Ascending aorta (tissue), 2 donors: ENCODE measurements at regions not wholly inside any gene's neighbourhood (a gene's known extent, or its start where the extent isn't known, plus 50 kb on each side); places are given as distances from the start of the nearest gene placed in this dataset.

ENCODE experiments used
- DNase-seq, 2 donors: peaks; one replicate each; pipeline ENCODE4 v3.0.0-alpha.2; 2019; ENCODE audit warnings: low spot score in 2 of 2
- H3K27ac ChIP-seq, 2 donors: fragments of 200-600 bp; sonication (generic); one replicate each; pipeline ENCODE4 v1.5.1; 2016 to 2017; ENCODE audit warnings: mild to moderate bottlenecking in 1 of 2
- H3K27me3 ChIP-seq: fragments of 200-600 bp; sonication (generic); one replicate; pipeline ENCODE4 v1.5.1; 2017
- H3K36me3 ChIP-seq, 2 donors: fragments of 200-600 bp; sonication (generic); one replicate each; pipeline ENCODE4 v1.5.1; 2016
- H3K4me1 ChIP-seq, 2 donors: fragments of 200-600 bp; sonication (generic); one replicate each; pipeline ENCODE4 v1.5.1; 2016 to 2017; ENCODE audit warnings: mild to moderate bottlenecking in 1 of 2
- H3K4me3 ChIP-seq, 2 donors: fragments of 200-600 bp; sonication (generic); one replicate each; pipeline ENCODE4 v1.5.1; 2016 to 2017; ENCODE audit warnings: mild to moderate bottlenecking in 1 of 2
- H3K9me3 ChIP-seq, 2 donors: fragments of 200-600 bp; sonication (generic); one replicate each; pipeline ENCODE4 v1.5.1; 2016
- CTCF ChIP-seq, 3 experiments: fragments of 200-600 bp in 2 of 3; fragments of 450-650 bp in 1 of 3; sonication (generic) in 2 of 3; IDR thresholded peaks; one replicate each; pipeline ENCODE4 v1.5.1; 2016 to 2019; ENCODE audit warnings: antibody characterized with exemption in 3 of 3, mild to moderate bottlenecking in 1 of 3, moderate library complexity in 1 of 3
- intact Hi-C: fragments of 100-400 bp; cut with DNase I; formaldehyde crosslinking; loops from one replicate; pipeline ENCODE4 v1.15.1; 2023

GRCh38 chr4:180285796-180286195 is 1957.4 kb upstream of the TENM3 start:
- Histone ChIP-seq H3K4me3 (no peak overlapping the region), H3K4me1 (no peaks in the 10 kb centered on the region), H3K36me3 (no peaks in the 10 kb centered on the region), H3K9me3 (no peaks in the 10 kb centered on the region), H3K27me3 (no peaks in the 10 kb centered on the region), H3K27ac (no peak overlapping the region)
- TF ChIP-seq CTCF (IDR thresholded peaks at IDR 0.05) = no peak
- intact Hi-C loops = no loop called here
- no peak for DNase-seq

GRCh38 chr4:180292339-180292738 is 1950.9 kb upstream of the TENM3 start:
- intact Hi-C loops = no loop called here
- TF ChIP-seq CTCF (IDR thresholded peaks at IDR 0.05) = no peak

GRCh38 chr4:180296036-180296599 is 1947.1 kb upstream of the TENM3 start:
- Histone ChIP-seq H3K27ac (no peak overlapping the region), H3K9me3 (no peaks in the 10 kb centered on the region), H3K4me1 (no peaks in the 10 kb centered on the region), H3K27me3 (no peaks in the 10 kb centered on the region), H3K4me3 (no peak overlapping the region), H3K36me3 (no peaks in the 10 kb centered on the region)
- intact Hi-C loops = no loop called here
- TF ChIP-seq CTCF (IDR thresholded peaks at IDR 0.05) = no peak
- DNase-seq = no peak

More at GRCh38 chr4:180292339-180292738, 1950.9 kb upstream of the TENM3 start:
- no peak for DNase-seq
- Histone ChIP-seq H3K4me1 (no peaks in the 10 kb centered on the region), H3K4me3 (no peak overlapping the region), H3K36me3 (no peaks in the 10 kb centered on the region), H3K9me3 (no peaks in the 10 kb centered on the region), H3K27ac (no peak overlapping the region), H3K27me3 (no peaks in the 10 kb centered on the region)

- intact Hi-C loops = no loop called here
- H3K4me1 ChIP-seq = no peaks in the 10 kb centered on the region
- DNase-seq = no peak
- no peaks in the 10 kb centered on the region for H3K9me3 ChIP-seq
- H3K36me3 ChIP-seq = no peaks in the 10 kb centered on the region
- H3K27me3 ChIP-seq = no peaks in the 10 kb centered on the region
- H3K4me3 ChIP-seq = no peak overlapping the region
- no peak for TF ChIP-seq CTCF (IDR thresholded peaks at IDR 0.05)
- H3K27ac ChIP-seq = no peak overlapping the region
These were observed 1938.9 kb upstream of the TENM3 start for GRCh38 chr4:180304321-180304720.

- no peak for TF ChIP-seq CTCF (IDR thresholded peaks at IDR 0.05)
- Histone ChIP-seq H3K4me3 (no peak overlapping the region), H3K27me3 (no peaks in the 10 kb centered on the region), H3K4me1 (no peaks in the 10 kb centered on the region), H3K27ac (no peak overlapping the region), H3K9me3 (no peaks in the 10 kb centered on the region), H3K36me3 (no peaks in the 10 kb centered on the region)
- DNase-seq = no peak
- intact Hi-C loops = no loop called here
These were observed 1932.6 kb upstream of the TENM3 start for GRCh38 chr4:180310616-180311015.

GRCh38 chr4:180314972-180315371 is 1928.2 kb upstream of the TENM3 start:
- Histone ChIP-seq H3K4me1 (no peaks in the 10 kb centered on the region), H3K27ac (no peak overlapping the region), H3K27me3 (no peaks in the 10 kb centered on the region), H3K9me3 (no peaks in the 10 kb centered on the region), H3K36me3 (no peaks in the 10 kb centered on the region), H3K4me3 (no peak overlapping the region)
- intact Hi-C loops = no loop called here
- TF ChIP-seq CTCF (IDR thresholded peaks at IDR 0.05) = no peak
- DNase-seq = no peak
